ENCODE measurements at regions not wholly inside any gene's neighbourhood (a gene's known extent, or its start where the extent isn't known, plus 50 kb on each side); places are given as distances from the start of the nearest gene placed in this dataset.

- TF ChIP-seq CTCF (IDR thresholded peaks at IDR 0.05): no peak
- H3K36me3 Mint-ChIP-seq (ENCODE audit: low read depth): no peaks in the 10 kb centered on the region
- H3K27ac Mint-ChIP-seq (ENCODE audit: unreplicated experiment): no peak overlapping the region
- H3K4me1 Mint-ChIP-seq (ENCODE audit: low read depth): no peaks in the 10 kb centered on the region
- no peaks in the 10 kb centered on the region for H3K9me3 Mint-ChIP-seq (ENCODE audit: low read depth)
- peaks cover 13% of the 10 kb centered on the region for H3K27me3 Mint-ChIP-seq (ENCODE audit: low read depth)
- no peak overlapping the region for H3K4me3 Mint-ChIP-seq (ENCODE audit: unreplicated experiment)
- DNase-seq (ENCODE audit: low spot score): no peak
Observed at GRCh38 chr2:198950803-198951202, 506.9 kb downstream of the SATB2 start.

GRCh38 chr2:198945496-198945895 lies 512.2 kb downstream of the SATB2 start:
- Mint-ChIP-seq H3K9me3 (ENCODE audit: low read depth) (no peaks in the 10 kb centered on the region), H3K27me3 (ENCODE audit: low read depth) (peaks cover 10% of the 10 kb centered on the region), H3K27ac (ENCODE audit: unreplicated experiment) (no peak overlapping the region), H3K4me3 (ENCODE audit: unreplicated experiment) (no peak overlapping the region), H3K36me3 (ENCODE audit: low read depth) (no peaks in the 10 kb centered on the region), H3K4me1 (ENCODE audit: low read depth) (no peaks in the 10 kb centered on the region)
- no peak for DNase-seq (ENCODE audit: low spot score)
- TF ChIP-seq CTCF (IDR thresholded peaks at IDR 0.05): no peak

- H3K4me3 Mint-ChIP-seq (ENCODE audit: unreplicated experiment): no peak overlapping the region
- H3K4me1 Mint-ChIP-seq (ENCODE audit: low read depth): no peaks in the 10 kb centered on the region
- DNase-seq (ENCODE audit: low spot score): no peak
- peak; percentile 20 for TF ChIP-seq CTCF (IDR thresholded peaks at IDR 0.05)
- no peaks in the 10 kb centered on the region for H3K36me3 Mint-ChIP-seq (ENCODE audit: low read depth)
- H3K27ac Mint-ChIP-seq (ENCODE audit: unreplicated experiment): no peak overlapping the region
- H3K9me3 Mint-ChIP-seq (ENCODE audit: low read depth): peaks cover 11% of the 10 kb centered on the region
- peaks cover 9% of the 10 kb centered on the region for H3K27me3 Mint-ChIP-seq (ENCODE audit: low read depth)
Observed at GRCh38 chr2:198930170-198930569, 527.6 kb downstream of the SATB2 start.

GRCh38 chr2:198928026-198928425 lies 529.7 kb downstream of the SATB2 start:
- DNase-seq (ENCODE audit: low spot score): no peak
- H3K4me3 Mint-ChIP-seq (ENCODE audit: unreplicated experiment): no peak overlapping the region
- H3K27me3 Mint-ChIP-seq (ENCODE audit: low read depth): peaks cover 11% of the 10 kb centered on the region
- no peak for TF ChIP-seq CTCF (IDR thresholded peaks at IDR 0.05)
- peaks cover 8% of the 10 kb centered on the region for H3K9me3 Mint-ChIP-seq (ENCODE audit: low read depth)
- no peak overlapping the region for H3K27ac Mint-ChIP-seq (ENCODE audit: unreplicated experiment)
- no peaks in the 10 kb centered on the region for H3K36me3 Mint-ChIP-seq (ENCODE audit: low read depth)
- no peaks in the 10 kb centered on the region for H3K4me1 Mint-ChIP-seq (ENCODE audit: low read depth)

GRCh38 chr2:198917926-198918720 lies 539.6 kb downstream of the SATB2 start:
- H3K4me3 Mint-ChIP-seq (ENCODE audit: unreplicated experiment): no peak overlapping the region

More at GRCh38 chr2:198917926-198918720, 539.6 kb downstream of the SATB2 start:
- H3K36me3 Mint-ChIP-seq (ENCODE audit: low read depth): no peaks in the 10 kb centered on the region
- peaks cover 2% of the 10 kb centered on the region for H3K27me3 Mint-ChIP-seq (ENCODE audit: low read depth)
- H3K27ac Mint-ChIP-seq (ENCODE audit: unreplicated experiment): no peak overlapping the region
- H3K4me1 Mint-ChIP-seq (ENCODE audit: low read depth): no peaks in the 10 kb centered on the region
- peaks cover 8% of the 10 kb centered on the region for H3K9me3 Mint-ChIP-seq (ENCODE audit: low read depth)
- DNase-seq (ENCODE audit: low spot score): no peak
- no peak for TF ChIP-seq CTCF (IDR thresholded peaks at IDR 0.05)

Data from chondrocyte (in vitro differentiated cells).